ENCODE measurements at regions not wholly inside any gene's neighbourhood (a gene's known extent, or its start where the extent isn't known, plus 50 kb on each side); places are given as distances from the start of the nearest gene placed in this dataset.

- TF ChIP-seq POLR2A (IDR thresholded peaks at IDR 0.05), result no peak
- TF ChIP-seq EP300 (IDR thresholded peaks at IDR 0.05), result no peak
- TF ChIP-seq, protein P1, sequence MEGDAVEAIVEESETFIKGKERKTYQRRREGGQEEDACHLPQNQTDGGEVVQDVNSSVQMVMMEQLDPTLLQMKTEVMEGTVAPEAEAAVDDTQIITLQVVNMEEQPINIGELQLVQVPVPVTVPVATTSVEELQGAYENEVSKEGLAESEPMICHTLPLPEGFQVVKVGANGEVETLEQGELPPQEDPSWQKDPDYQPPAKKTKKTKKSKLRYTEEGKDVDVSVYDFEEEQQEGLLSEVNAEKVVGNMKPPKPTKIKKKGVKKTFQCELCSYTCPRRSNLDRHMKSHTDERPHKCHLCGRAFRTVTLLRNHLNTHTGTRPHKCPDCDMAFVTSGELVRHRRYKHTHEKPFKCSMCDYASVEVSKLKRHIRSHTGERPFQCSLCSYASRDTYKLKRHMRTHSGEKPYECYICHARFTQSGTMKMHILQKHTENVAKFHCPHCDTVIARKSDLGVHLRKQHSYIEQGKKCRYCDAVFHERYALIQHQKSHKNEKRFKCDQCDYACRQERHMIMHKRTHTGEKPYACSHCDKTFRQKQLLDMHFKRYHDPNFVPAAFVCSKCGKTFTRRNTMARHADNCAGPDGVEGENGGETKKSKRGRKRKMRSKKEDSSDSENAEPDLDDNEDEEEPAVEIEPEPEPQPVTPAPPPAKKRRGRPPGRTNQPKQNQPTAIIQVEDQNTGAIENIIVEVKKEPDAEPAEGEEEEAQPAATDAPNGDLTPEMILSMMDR (IDR thresholded peaks at IDR 0.05), result no peak
These were observed 358.2 kb downstream of the KIF2B start for GRCh38 chr17:54180950-54181349.
